Activated naive CD4-positive, alpha-beta T cell treated with anti-CD3 and anti-CD28 coated beads for 36 hours (primary cell): ENCODE measurements at regions not wholly inside any gene's neighbourhood (a gene's known extent, or its start where the extent isn't known, plus 50 kb on each side); places are given as distances from the start of the nearest gene placed in this dataset.
A peak's percentile ranks its signal among the peaks of the same experiment; 100 is the strongest.

Experiments used
- CTCF ChIA-PET: fragments of 350-600 bp; sonication (Branson Sonifier 250); formaldehyde crosslinking; loops from one replicate; lab custom pipeline; 2021; ENCODE audit warnings: antibody characterized with exemption; lab: Charles Lee
- DNase-seq: peaks from one replicate; pipeline ENCODE4 v3.0.0-alpha.2; 2020
- H3K27ac Mint-ChIP-seq: one replicate; pipeline ENCODE4 v1.8.0; 2021; ENCODE audit warnings: mild to moderate bottlenecking, mixed read lengths
- H3K27me3 Mint-ChIP-seq: one replicate; pipeline ENCODE4 v1.8.0; 2021; ENCODE audit warnings: low read depth, mixed read lengths
- H3K36me3 Mint-ChIP-seq: one replicate; pipeline ENCODE4 v1.8.0; 2021; ENCODE audit warnings: low read depth, mixed read lengths
- H3K4me1 Mint-ChIP-seq: one replicate; pipeline ENCODE4 v1.8.0; 2021; ENCODE audit warnings: low read depth, mixed read lengths
- H3K4me3 Mint-ChIP-seq: one replicate; pipeline ENCODE4 v1.8.0; 2021; ENCODE audit warnings: mild to moderate bottlenecking, moderate library complexity, mixed read lengths
- H3K9me3 Mint-ChIP-seq: one replicate; pipeline ENCODE4 v1.8.0; 2021; ENCODE audit warnings: mixed read lengths
- intact Hi-C: fragments of 100-400 bp; cut with micrococcal nuclease; formaldehyde crosslinking; loops from one replicate; pipeline ENCODE4 v1.15.1; 2023

GRCh38 chr3:72265256-72266015 lies 480.5 kb upstream of the PROK2 start:
- DNase-seq, result no peak
- H3K9me3 Mint-ChIP-seq, result peaks cover 5% of the 10 kb centered on the region
- CTCF ChIA-PET, result no interaction called here
- no peaks in the 10 kb centered on the region for H3K36me3 Mint-ChIP-seq
- no peaks in the 10 kb centered on the region for H3K27me3 Mint-ChIP-seq
- intact Hi-C loops, result loop anchor here (1.0 kb wide), 1 partner anchor 390 kb away; no protein-coding TSS in a partner anchor
- no peak overlapping the region for H3K27ac Mint-ChIP-seq
- peaks cover 53% of the 10 kb centered on the region for H3K4me1 Mint-ChIP-seq
- H3K4me3 Mint-ChIP-seq, result no peak overlapping the region

DNA sequence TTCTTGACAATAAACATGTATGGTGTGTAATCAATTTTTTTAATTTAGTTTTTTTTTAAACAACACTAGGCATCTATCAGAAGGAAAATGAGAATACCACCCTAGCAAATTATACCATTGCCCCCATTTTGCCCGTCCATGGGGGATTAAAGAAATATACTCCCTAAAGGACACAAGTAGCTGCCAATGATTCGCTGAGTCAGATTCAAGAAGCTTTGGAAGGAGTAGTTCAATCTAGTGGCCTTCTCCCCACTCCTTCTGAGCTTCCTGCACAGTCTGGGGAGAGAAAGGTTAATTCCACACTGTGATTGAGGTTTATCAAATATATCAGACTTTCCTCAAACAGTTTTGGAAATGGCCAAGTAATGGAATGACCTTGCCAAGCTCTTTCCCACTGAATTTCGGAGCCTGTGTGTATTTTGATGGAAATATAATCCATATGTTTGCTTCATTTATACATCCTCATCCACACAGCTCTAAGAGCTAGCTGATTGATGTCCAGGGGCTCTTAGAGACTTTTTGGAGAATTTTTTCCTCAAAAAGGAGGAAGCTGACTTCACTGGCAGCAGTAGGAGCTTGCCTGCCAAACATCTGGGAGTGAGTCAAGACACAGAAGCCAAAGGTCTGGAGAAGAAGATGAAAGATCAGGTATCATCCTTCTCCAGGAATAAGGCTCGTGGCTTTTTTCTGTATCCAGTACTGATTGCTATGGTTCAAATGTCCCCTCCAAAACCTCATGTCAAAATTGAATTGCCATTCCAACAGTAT lies 478.5 kb upstream of the PROK2 start:
- H3K27ac Mint-ChIP-seq, result no peak overlapping the region
- DNase-seq, result no peak
- H3K9me3 Mint-ChIP-seq, result peaks cover 5% of the 10 kb centered on the region
- H3K36me3 Mint-ChIP-seq, result no peaks in the 10 kb centered on the region
- peaks cover 59% of the 10 kb centered on the region for H3K4me1 Mint-ChIP-seq
- CTCF ChIA-PET, result no interaction called here
- intact Hi-C loops, result loop anchor here (5.0 kb wide), 2 partner anchors 369 to 559 kb away; no protein-coding TSS in a partner anchor
- H3K4me3 Mint-ChIP-seq, result no peak overlapping the region
- no peaks in the 10 kb centered on the region for H3K27me3 Mint-ChIP-seq

- intact Hi-C loops, result loop anchor here (5.0 kb wide), 2 partner anchors 370 to 560 kb away; no protein-coding TSS in a partner anchor
- Mint-ChIP-seq H3K36me3 (peaks cover 3% of the 10 kb centered on the region), H3K27ac (no peak overlapping the region), H3K9me3 (peaks cover 8% of the 10 kb centered on the region), H3K4me3 (no peak overlapping the region), H3K4me1 (peaks cover 59% of the 10 kb centered on the region), H3K27me3 (no peaks in the 10 kb centered on the region)
- CTCF ChIA-PET, result no interaction called here
- DNase-seq, result no peak
These were observed 477.8 kb upstream of the PROK2 start for GRCh38 chr3:72262736-72263135.

GRCh38 chr3:72261566-72262564 lies 476.9 kb upstream of the PROK2 start:
- Mint-ChIP-seq H3K9me3 (peaks cover 13% of the 10 kb centered on the region), H3K36me3 (peaks cover 5% of the 10 kb centered on the region), H3K4me1 (peaks cover 60% of the 10 kb centered on the region), H3K4me3 (no peak overlapping the region), H3K27ac (no peak overlapping the region), H3K27me3 (no peaks in the 10 kb centered on the region)
- intact Hi-C loops, result loop anchor here (2.0 to 5.0 kb wide), 5 partner anchors 221 to 560 kb away; partner anchors contain the start of gene EIF4E3
- no peak for DNase-seq
- CTCF ChIA-PET, result no interaction called here

DNA sequence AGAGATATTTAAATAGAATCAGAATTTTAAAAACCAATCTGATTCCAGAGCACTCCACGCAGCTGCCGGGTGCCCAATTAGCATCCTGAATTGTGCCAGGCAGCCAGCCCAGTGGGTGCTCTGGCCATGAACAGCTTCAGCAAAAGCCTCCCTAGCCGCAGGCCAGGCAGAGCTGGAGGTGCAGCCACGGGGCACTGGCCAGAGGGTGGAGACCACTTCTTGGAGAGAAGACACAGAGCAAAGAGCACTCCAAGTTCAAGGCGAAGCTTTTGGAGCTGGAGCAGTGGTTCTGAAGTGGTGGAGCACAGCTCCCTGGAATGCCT lies 475.6 kb upstream of the PROK2 start:
- DNase-seq, result no peak
- Mint-ChIP-seq H3K27ac (peak overlapping the region; percentile 82), H3K27me3 (no peaks in the 10 kb centered on the region), H3K4me1 (peaks cover 60% of the 10 kb centered on the region), H3K36me3 (peaks cover 5% of the 10 kb centered on the region), H3K4me3 (no peak overlapping the region), H3K9me3 (peaks cover 11% of the 10 kb centered on the region)
- CTCF ChIA-PET, result interaction anchor here (0.9 to 1.5 kb wide), 2 partner anchors 9 to 385 kb away, joined by 3 to 5 read pairs; no protein-coding TSS in a partner anchor
- intact Hi-C loops, result loop anchor here (1.0 to 5.0 kb wide), 13 partner anchors 10 to 562 kb away; partner anchors contain the start of gene EIF4E3

DNA sequence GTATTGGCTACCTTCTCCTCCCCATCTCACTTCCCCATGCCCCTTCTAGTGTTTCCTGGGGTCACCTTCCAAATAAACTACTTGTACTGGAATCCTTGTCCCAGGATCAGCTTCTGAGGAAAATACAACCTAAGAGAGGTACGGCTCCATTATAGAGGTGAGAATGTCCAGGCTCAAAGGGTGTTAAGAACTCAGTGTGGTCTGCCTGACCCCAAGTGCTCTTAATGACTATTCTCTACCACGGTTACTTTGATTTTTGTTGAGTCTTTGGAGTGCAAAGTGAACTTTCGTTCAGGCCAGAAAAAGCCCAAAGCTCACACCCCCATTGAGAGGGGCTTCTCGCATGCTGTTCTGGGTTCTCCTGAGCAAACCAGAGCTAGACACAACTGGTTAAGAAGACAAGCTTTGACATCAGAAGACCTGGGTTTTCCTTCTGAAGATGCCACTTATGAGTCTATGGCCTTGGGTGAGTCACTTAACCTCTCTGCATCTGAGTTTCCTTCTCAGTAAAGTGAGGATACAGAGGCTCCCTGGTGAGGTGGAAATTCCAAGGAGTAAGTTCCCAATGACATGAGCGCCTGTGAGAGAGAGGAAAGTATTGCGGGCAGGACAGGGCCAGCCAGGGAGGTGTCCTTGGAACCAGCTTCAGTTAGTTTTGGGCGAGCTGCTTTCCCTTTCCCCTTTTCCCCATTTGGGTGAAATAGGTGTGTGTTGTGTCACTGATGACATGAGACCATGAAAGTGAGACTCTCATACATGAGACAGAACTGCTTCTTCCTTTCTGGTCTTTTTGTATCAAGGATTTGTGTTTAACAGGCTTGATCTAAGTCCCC lies 475.0 kb upstream of the PROK2 start:
- peak overlapping the region; percentile 82 for H3K27ac Mint-ChIP-seq
- peaks cover 11% of the 10 kb centered on the region for H3K9me3 Mint-ChIP-seq
- intact Hi-C loops, result loop anchor here (1.0 to 5.0 kb wide), 13 partner anchors 10 to 562 kb away; partner anchors contain the start of gene EIF4E3
- CTCF ChIA-PET, result interaction anchor here (0.9 to 1.5 kb wide), 2 partner anchors 10 to 384 kb away, joined by 3 to 5 read pairs; no protein-coding TSS in a partner anchor
- peaks cover 58% of the 10 kb centered on the region for H3K4me1 Mint-ChIP-seq
- H3K36me3 Mint-ChIP-seq, result peaks cover 5% of the 10 kb centered on the region
- no peaks in the 10 kb centered on the region for H3K27me3 Mint-ChIP-seq
- peak; percentile 46 for DNase-seq
- no peak overlapping the region for H3K4me3 Mint-ChIP-seq

DNA sequence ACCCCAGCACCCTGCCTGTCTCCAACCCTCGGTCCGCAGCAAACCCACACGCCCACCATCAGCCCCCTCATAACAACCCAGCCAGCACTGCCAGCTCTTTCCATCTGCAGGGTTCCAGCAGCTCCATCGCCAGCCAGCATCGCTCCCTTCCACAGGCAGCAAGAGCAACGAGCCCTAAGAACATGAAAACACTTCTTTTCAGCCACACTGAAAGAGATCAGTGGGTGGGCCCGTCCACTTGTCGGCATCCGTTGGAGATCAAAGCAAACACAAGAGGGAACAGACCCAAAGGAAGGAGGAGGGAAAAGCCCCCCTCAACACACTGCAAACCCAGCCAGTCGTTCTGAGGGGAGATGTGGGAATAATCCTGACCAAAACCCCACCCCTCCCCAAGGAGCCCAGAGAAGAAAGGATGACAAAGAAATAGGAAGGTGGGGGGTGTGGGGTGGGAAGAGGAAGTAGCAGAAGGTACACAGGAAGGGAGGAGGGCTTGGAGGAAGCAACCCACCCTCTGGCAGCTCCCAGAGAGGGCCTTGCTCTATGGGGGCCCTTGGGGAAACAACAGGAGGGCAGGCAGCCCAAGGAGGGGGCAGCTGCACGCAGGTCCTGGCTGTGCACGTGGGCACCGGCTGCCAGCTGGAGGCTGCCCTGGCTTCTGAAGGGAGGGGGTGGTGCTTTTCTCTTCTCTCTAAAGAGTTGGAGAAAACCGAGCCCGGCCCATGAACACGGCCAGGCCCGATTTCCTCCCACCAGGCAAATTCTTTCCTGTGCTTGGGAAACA lies 473.6 kb upstream of the PROK2 start:
- intact Hi-C loops, result no loop called here
- peaks cover 5% of the 10 kb centered on the region for H3K36me3 Mint-ChIP-seq
- peak; percentile 30 for DNase-seq
- no peak overlapping the region for H3K4me3 Mint-ChIP-seq
- peaks cover 11% of the 10 kb centered on the region for H3K9me3 Mint-ChIP-seq
- CTCF ChIA-PET, result interaction anchor here (0.5 to 1.5 kb wide), 4 partner anchors 55 to 562 kb away, joined by 3 to 5 read pairs (median 3); no protein-coding TSS in a partner anchor
- H3K27me3 Mint-ChIP-seq, result no peaks in the 10 kb centered on the region
- H3K27ac Mint-ChIP-seq, result no peak overlapping the region
- H3K4me1 Mint-ChIP-seq, result peaks cover 58% of the 10 kb centered on the region

- Mint-ChIP-seq H3K36me3 (peaks cover 5% of the 10 kb centered on the region), H3K27me3 (no peaks in the 10 kb centered on the region), H3K4me3 (no peak overlapping the region), H3K4me1 (peaks cover 58% of the 10 kb centered on the region), H3K27ac (no peak overlapping the region), H3K9me3 (peaks cover 11% of the 10 kb centered on the region)
- CTCF ChIA-PET, result interaction anchor here (0.6 to 1.4 kb wide), 2 partner anchors 55 to 383 kb away, joined by 3 read pairs; no protein-coding TSS in a partner anchor
- intact Hi-C loops, result no loop called here
- DNase-seq, result no peak
These were observed 472.8 kb upstream of the PROK2 start for GRCh38 chr3:72257738-72258137.

DNA sequence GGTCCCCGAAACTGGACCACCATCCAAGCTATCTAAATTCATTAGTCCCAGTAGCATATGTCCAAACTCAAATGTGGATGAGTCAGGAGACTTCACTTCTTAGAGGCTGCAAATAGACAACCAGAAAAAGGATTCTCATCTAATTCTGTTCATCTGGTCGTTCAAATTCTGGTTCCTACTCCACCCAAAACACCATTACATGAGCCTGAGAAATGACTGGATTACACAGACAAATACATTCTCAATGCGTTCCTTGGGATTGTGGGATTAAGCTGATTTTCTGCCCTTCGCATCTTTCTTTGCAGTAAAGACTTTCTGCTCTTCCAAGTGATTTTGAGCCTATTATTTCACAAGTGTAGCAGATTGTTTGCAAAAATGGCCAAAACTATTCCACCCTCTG lies 472.3 kb upstream of the PROK2 start:
- Mint-ChIP-seq H3K9me3 (peaks cover 11% of the 10 kb centered on the region), H3K4me1 (peaks cover 58% of the 10 kb centered on the region), H3K4me3 (no peak overlapping the region), H3K36me3 (peaks cover 5% of the 10 kb centered on the region), H3K27ac (no peak overlapping the region), H3K27me3 (no peaks in the 10 kb centered on the region)
- DNase-seq, result no peak
- intact Hi-C loops, result no loop called here
- CTCF ChIA-PET, result interaction anchor here (0.5 to 1.4 kb wide), 2 partner anchors 148 to 382 kb away, joined by 3 read pairs; no protein-coding TSS in a partner anchor

- no peak overlapping the region for H3K27ac Mint-ChIP-seq
- H3K4me3 Mint-ChIP-seq, result no peak overlapping the region
- DNase-seq, result no peak
- intact Hi-C loops, result no loop called here
- peaks cover 5% of the 10 kb centered on the region for H3K36me3 Mint-ChIP-seq
- H3K4me1 Mint-ChIP-seq, result peaks cover 58% of the 10 kb centered on the region
- CTCF ChIA-PET, result interaction anchor here (0.5 kb wide), 1 partner anchor 147 kb away, joined by 3 read pairs; no protein-coding TSS in a partner anchor
- peaks cover 11% of the 10 kb centered on the region for H3K9me3 Mint-ChIP-seq
- no peaks in the 10 kb centered on the region for H3K27me3 Mint-ChIP-seq
These were observed 471.8 kb upstream of the PROK2 start for GRCh38 chr3:72256716-72257115.
